ENCODE measurements at regions not wholly inside any gene's neighbourhood (a gene's known extent, or its start where the extent isn't known, plus 50 kb on each side); places are given as distances from the start of the nearest gene placed in this dataset.

DNA sequence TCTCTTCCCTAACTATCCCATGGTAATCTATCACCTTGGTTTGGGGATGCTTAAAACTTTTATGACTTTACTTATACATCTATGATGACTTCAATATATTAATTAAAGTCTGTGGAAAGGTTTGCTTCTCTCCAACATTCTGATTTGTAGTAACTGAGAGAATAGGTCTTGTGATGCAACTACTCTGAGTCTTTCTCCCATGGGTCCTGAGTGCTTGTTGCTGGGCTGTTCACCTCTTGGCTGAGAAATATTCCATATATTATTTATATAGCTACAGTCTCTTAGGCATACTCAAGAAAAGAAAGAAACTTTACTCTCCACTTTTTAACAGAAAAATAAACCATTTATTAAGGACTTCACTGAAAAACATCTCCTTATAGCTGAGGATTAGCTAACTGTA, 119.3 kb upstream of the PLPPR5 start:
- no peak overlapping the region for H3K27ac ChIP-seq (ENCODE audit: low read depth, low read length)
- FAIRE-seq (no peak), DNase-seq (ENCODE audit: low read depth in 1 of 2, low spot score in 2 of 2) (no peak)
- H2BK15ac ChIP-seq (ENCODE audit: low read length): no peak overlapping the region
- no peak overlapping the region for H4K5ac ChIP-seq (ENCODE audit: insufficient read length, low read depth, low read length)
- no peak overlapping the region for H3K4ac ChIP-seq (replicated peaks; ENCODE audit: insufficient read length, low read depth, low read length)
- H3K36me3 ChIP-seq (ENCODE audit: control insufficient read depth in 2 of 4, insufficient read depth in 4 of 4, low read length in 3 of 4): no peaks in the 10 kb centered on the region
- no peak overlapping the region for H3K4me2 ChIP-seq (ENCODE audit: insufficient read depth in 1 of 2, low read depth in 2 of 2, low read length in 2 of 2)
- H3K27me3 ChIP-seq (replicated peaks in 1 of 4; ENCODE audit: control insufficient read depth in 3 of 4, extremely low read depth in 1 of 4, insufficient read depth in 3 of 4, low read length in 3 of 4): peaks cover 0 to 1% (median 0%) of the 10 kb centered on the region in 4 experiments; a peak in 1 of 7 replicates
- no peaks in the 10 kb centered on the region for H4K20me1 ChIP-seq (replicated peaks in 1 of 2; ENCODE audit: control insufficient read depth in 1 of 2, insufficient read depth in 2 of 2, low read length in 2 of 2)
- H3K4me1 ChIP-seq (replicated peaks in 1 of 4; ENCODE audit: control insufficient read depth in 3 of 4, insufficient read depth in 4 of 4, low read length in 3 of 4): no peaks in the 10 kb centered on the region
- H2AK5ac ChIP-seq (ENCODE audit: low read depth, low read length): no peak overlapping the region
- no peak overlapping the region for H2BK20ac ChIP-seq (ENCODE audit: low read length)
- no peaks in the 10 kb centered on the region for H3K23me2 ChIP-seq (ENCODE audit: low read depth, low read length)
- no peak overlapping the region for H4K91ac ChIP-seq (replicated peaks; ENCODE audit: insufficient read length, low read length)
- H2AFZ ChIP-seq (ENCODE audit: low read length): no peak overlapping the region
- ChIA-PET POLR2A (ENCODE audit: partially characterized antibody) (no interaction called here), CTCF (ENCODE audit: partially characterized antibody) (no interaction called here)
- H2BK5ac ChIP-seq (ENCODE audit: low read depth, low read length): no peak overlapping the region
- no peak overlapping the region for H3K9ac ChIP-seq (replicated peaks in 1 of 4; ENCODE audit: extremely low read depth in 1 of 4, low read depth in 3 of 4, low read length in 3 of 4)
- no peak overlapping the region for H3K56ac ChIP-seq (replicated peaks; ENCODE audit: insufficient read length, low read depth, low read length)
- H3K79me2 ChIP-seq (ENCODE audit: control insufficient read depth in 1 of 2, insufficient read depth in 2 of 2, low read length in 2 of 2): no peaks in the 10 kb centered on the region
- H3K18ac ChIP-seq (ENCODE audit: extremely low read depth, low read length): no peak overlapping the region
- no peaks in the 10 kb centered on the region for H3K79me1 ChIP-seq (ENCODE audit: low read depth, low read length)
- TF ChIP-seq CHD1 (IDR thresholded peaks at IDR 0.05; ENCODE audit: low read depth, low read length): no peak
- no peak for TF ChIP-seq POU5F1 (IDR thresholded peaks at IDR 0.05; ENCODE audit: low read depth, low read length)
- TF ChIP-seq GABPA (IDR thresholded peaks at IDR 0.05; ENCODE audit: borderline replicate concordance, insufficient read depth, low read length): no peak
- no peak for TF ChIP-seq EZH2 (IDR thresholded peaks at IDR 0.05; ENCODE audit: low read depth, low read length, severe bottlenecking)
- no peak for TF ChIP-seq MAFK (IDR thresholded peaks at IDR 0.05; ENCODE audit: low read depth, low read length)
- TF ChIP-seq, protein P1, sequence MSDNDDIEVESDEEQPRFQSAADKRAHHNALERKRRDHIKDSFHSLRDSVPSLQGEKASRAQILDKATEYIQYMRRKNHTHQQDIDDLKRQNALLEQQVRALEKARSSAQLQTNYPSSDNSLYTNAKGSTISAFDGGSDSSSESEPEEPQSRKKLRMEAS (IDR thresholded peaks at IDR 0.05): no peak
- TF ChIP-seq HDAC2 (IDR thresholded peaks at IDR 0.05; ENCODE audit: borderline replicate concordance in 1 of 2, low read depth in 2 of 2, low read length in 2 of 2): no peak
- TF ChIP-seq RFX5 (IDR thresholded peaks at IDR 0.05; ENCODE audit: borderline replicate concordance, low read depth, low read length): no peak
- no peak for TF ChIP-seq SP4 (IDR thresholded peaks at IDR 0.05; ENCODE audit: low read length)
- TF ChIP-seq RNF2 (IDR thresholded peaks at IDR 0.05; ENCODE audit: borderline replicate concordance, low read depth, low read length, missing control alignments, poor library complexity, severe bottlenecking): no peak
- TF ChIP-seq EGR1 (IDR thresholded peaks at IDR 0.05; ENCODE audit: borderline replicate concordance, low read depth, low read length): no peak
- H3K9me3 ChIP-seq (ENCODE audit: insufficient read depth in 2 of 2, low read depth in 1 of 2, low read length in 1 of 2): no peaks in the 10 kb centered on the region
- no peak overlapping the region for H3K14ac ChIP-seq (ENCODE audit: insufficient read length)
- H2BK120ac ChIP-seq (replicated peaks; ENCODE audit: low read depth, low read length): no peak overlapping the region
- H3K4me3 ChIP-seq (ENCODE audit: extremely low read depth in 1 of 4, insufficient read depth in 2 of 4, low read depth in 3 of 4, low read length in 4 of 4): no peak overlapping the region
- no peak overlapping the region for H3K23ac ChIP-seq (ENCODE audit: insufficient read length)
- no peak overlapping the region for H2BK12ac ChIP-seq (ENCODE audit: low read depth, low read length)
- H4K8ac ChIP-seq (ENCODE audit: extremely low read depth, insufficient read depth, low read length): no peak overlapping the region
